GM12878 (cell line): ENCODE measurements at regions not wholly inside any gene's neighbourhood (a gene's known extent, or its start where the extent isn't known, plus 50 kb on each side); places are given as distances from the start of the nearest gene placed in this dataset.

Experiments
- ATAC-seq: fragments of 200-7000 bp; cut with Tn5 transposase; 3 replicates; pipeline ENCODE4 v1.9.1; 2020; ENCODE audit warnings: mild to moderate bottlenecking, moderate library complexity
- BruUV-seq: library from RNA; stranded (reverse); fragments of 400-500 nt; replicated peaks from 2 replicates; lab custom pipeline; 2021; lab: Mats Ljungman, UMichigan
- CTCF ChIA-PET: fragments of 300-600 bp; sonication (Branson Sonifier 250); formaldehyde crosslinking; extraction: SDS; loops from one replicate; lab custom pipeline; 2021; ENCODE audit warnings: inconsistent platforms; lab: Yijun Ruan, JAX
- POLR2A ChIA-PET: fragments of 350-600 bp; formaldehyde crosslinking; extraction: SDS; loops from one replicate; lab custom pipeline; 2021; ENCODE audit warnings: inconsistent platforms; lab: Charles Lee
- RAD21 ChIA-PET: fragments of 300-600 bp; sonication (Branson Sonifier 250); formaldehyde crosslinking; loops from one replicate; lab custom pipeline; 2023; ENCODE audit warnings: antibody characterized with exemption; ENCODE audit not compliant: unreplicated experiment; lab: Charles Lee
- SMC1A ChIA-PET: fragments of 300-600 bp; sonication (Branson Sonifier 250); formaldehyde crosslinking; loops from one replicate; lab custom pipeline; 2023; ENCODE audit not compliant: unreplicated experiment, uncharacterized antibody; lab: Charles Lee
- DNase-seq: peaks from one replicate; pipeline ENCODE4 v3.0.0-alpha.2; 2011; ENCODE audit warnings: low read depth, low spot score
- FAIRE-seq: peaks from 3 replicates; lab custom pipeline; 2011; peaks lifted over from hg19 to GRCh38; lab: Jason Lieb, UNC
- H2AFZ ChIP-seq: 2 replicates; pipeline ENCODE4 v1.6.0; 2011; ENCODE audit warnings: low read depth, low read length, control low read depth; ENCODE audit not compliant: control insufficient read depth
- H3K27ac ChIP-seq: 2 replicates; pipeline ENCODE4 v1.5.1; 2011; ENCODE audit warnings: control low read depth; ENCODE audit not compliant: control insufficient read depth, insufficient read depth
- H3K27me3 ChIP-seq, 2 experiments: replicated peaks in 1 of 2; 2 replicates each; pipeline versions ENCODE4 v1.6.0 to v1.6.1; 2011; ENCODE audit warnings: low read length in 1 of 2; ENCODE audit not compliant: control insufficient read depth in 2 of 2, insufficient read depth in 2 of 2
- H3K36me3 ChIP-seq, 2 experiments: 2 replicates each; pipeline ENCODE4 v1.5.1; 2011; ENCODE audit warnings: low read length in 1 of 2; ENCODE audit not compliant: control insufficient read depth in 2 of 2, insufficient read depth in 2 of 2
- H3K4me1 ChIP-seq: 2 replicates; pipeline ENCODE4 v1.6.1; 2011; ENCODE audit warnings: mild to moderate bottlenecking, low read length, moderate library complexity, mixed read lengths; ENCODE audit not compliant: control insufficient read depth, insufficient read depth
- H3K4me2 ChIP-seq: 2 replicates; pipeline ENCODE4 v1.6.0; 2011; ENCODE audit warnings: control low read depth; ENCODE audit not compliant: control insufficient read depth, insufficient read depth
- H3K4me3 ChIP-seq: fragments of 200-600 bp; sonication (generic); 2 replicates; pipeline ENCODE4 v1.5.1; 2016
- H3K79me2 ChIP-seq: 2 replicates; pipeline ENCODE4 v1.6.0; 2011; ENCODE audit warnings: low read length; ENCODE audit not compliant: control insufficient read depth, insufficient read depth
- H3K9ac ChIP-seq: 2 replicates; pipeline ENCODE4 v1.8.0; 2011; ENCODE audit warnings: low read length, control low read depth, mixed read lengths; ENCODE audit not compliant: control insufficient read depth, insufficient read depth
- H3K9me3 ChIP-seq: replicated peaks from 3 replicates; pipeline ENCODE4 v1.5.1; 2011; ENCODE audit warnings: mild to moderate bottlenecking, low read length; ENCODE audit not compliant: control insufficient read depth, insufficient read depth
- H4K20me1 ChIP-seq: 2 replicates; pipeline ENCODE4 v1.6.0; 2011; ENCODE audit not compliant: control insufficient read depth, insufficient read depth
- ATF7 ChIP-seq: fragments of 450-650 bp; IDR thresholded peaks from 2 replicates; pipeline ENCODE4 v1.6.1; 2016; ENCODE audit warnings: low read depth, mild to moderate bottlenecking
- CHD2 ChIP-seq: IDR thresholded peaks from 2 replicates; pipeline ENCODE4 v1.6.1; 2011; ENCODE audit warnings: low read depth, low read length, improper control_type of control experiment, borderline replicate concordance
- GATAD2B ChIP-seq: fragments of 450-650 bp; conservative IDR thresholded peaks from 2 replicates; pipeline ENCODE4 v1.6.1; 2017; ENCODE audit warnings: low read depth, mild to moderate bottlenecking, moderate library complexity
- HCFC1 ChIP-seq: fragments of 150-350 bp; IDR thresholded peaks from 2 replicates; pipeline ENCODE4 v1.6.1; 2014; ENCODE audit warnings: low read length
- IKZF1 ChIP-seq: fragments of 450-650 bp; conservative IDR thresholded peaks from 2 replicates; pipeline ENCODE4 v1.6.1; 2017; ENCODE audit warnings: antibody characterized with exemption, mild to moderate bottlenecking
- JUND ChIP-seq: IDR thresholded peaks from 2 replicates; pipeline ENCODE4 v1.6.1; 2012; ENCODE audit warnings: low read depth, mild to moderate bottlenecking, low read length, improper control_type of control experiment, moderate library complexity
- NBN ChIP-seq: fragments of 450-650 bp; IDR thresholded peaks from 2 replicates; pipeline ENCODE4 v1.6.1; 2016
- NFXL1 ChIP-seq: fragments of 450-650 bp; IDR thresholded peaks from 2 replicates; pipeline ENCODE4 v1.6.1; 2017; ENCODE audit warnings: antibody characterized with exemption, mild to moderate bottlenecking, borderline replicate concordance
- NFYB ChIP-seq: IDR thresholded peaks from 2 replicates; pipeline ENCODE4 v1.6.1; 2011; ENCODE audit warnings: low read depth, mild to moderate bottlenecking, low read length, improper control_type of control experiment, moderate library complexity; ENCODE audit not compliant: insufficient read depth
- NKRF ChIP-seq: fragments of 450-650 bp; conservative IDR thresholded peaks from 2 replicates; pipeline ENCODE4 v1.6.1; 2017; ENCODE audit warnings: mild to moderate bottlenecking, moderate library complexity
- RELB ChIP-seq: fragments of 450-650 bp; IDR thresholded peaks from 2 replicates; pipeline ENCODE4 v1.6.1; 2017; ENCODE audit warnings: low read depth, mild to moderate bottlenecking, moderate library complexity
- SMAD1 ChIP-seq: fragments of 450-650 bp; IDR thresholded peaks from 2 replicates; pipeline ENCODE4 v1.6.1; 2018; ENCODE audit warnings: mild to moderate bottlenecking, low read depth; ENCODE audit not compliant: partially characterized antibody
- SREBF1 ChIP-seq: IDR thresholded peaks from 2 replicates; pipeline ENCODE4 v1.6.1; 2012; ENCODE audit warnings: mild to moderate bottlenecking, low read length
- SREBF2 ChIP-seq: IDR thresholded peaks from 2 replicates; pipeline ENCODE4 v1.6.1; 2012; ENCODE audit warnings: mild to moderate bottlenecking, low read length
- USF1 ChIP-seq: IDR thresholded peaks from 2 replicates; pipeline ENCODE4 v1.6.1; 2011; ENCODE audit warnings: borderline replicate concordance, low read depth, mild to moderate bottlenecking, moderate library complexity, mixed read lengths, low read length; ENCODE audit not compliant: insufficient read depth; ENCODE audit errors: extremely low read length
- ZBTB40 ChIP-seq: fragments of 450-650 bp; IDR thresholded peaks from 2 replicates; pipeline ENCODE4 v1.6.1; 2016; ENCODE audit warnings: mild to moderate bottlenecking, moderate library complexity, borderline replicate concordance
- WGBS: methylation state at CpG from one replicate; pipeline ENCODE4 v1.1.6; 2016; ENCODE audit warnings: low lambda C conversion rate; ENCODE audit not compliant: insufficient replicate concordance, insufficient coverage; ENCODE audit errors: missing lambda C conversion rate; 5-methylcytosine and 5-hydroxymethylcytosine counted together
- in situ Hi-C: fragments of 300-500 bp; cut with MboI; formaldehyde crosslinking; loops from 9 replicates; pipeline ENCODE4 v1.14.3; 2018; ENCODE audit warnings: mixed read lengths
- intact Hi-C: fragments of 100-400 bp; cut with micrococcal nuclease; formaldehyde crosslinking; loops from one replicate; pipeline ENCODE4 v1.14.2; 2022; ENCODE audit not compliant: unreplicated experiment

DNA sequence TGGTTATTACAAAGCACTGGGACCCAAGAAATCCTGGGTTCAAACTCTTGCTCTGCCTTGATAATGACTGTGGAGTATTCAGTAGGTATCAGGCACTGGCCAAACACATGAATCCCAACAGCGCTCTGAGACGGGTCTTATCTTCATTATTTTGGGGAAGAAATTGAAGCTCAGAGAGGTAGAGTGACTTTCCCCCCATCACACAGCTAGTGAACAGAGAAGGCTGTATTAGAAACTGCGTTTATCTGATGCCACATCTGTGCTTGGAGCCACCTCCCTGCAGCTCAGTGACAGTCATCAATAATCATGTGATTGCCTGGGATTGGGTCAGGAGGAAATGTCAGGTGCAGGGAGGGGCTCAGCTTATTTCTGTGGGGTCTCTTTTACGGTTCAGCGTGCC is 225.4 kb upstream of the LHX5 start:
- no peak overlapping the region for H3K4me2 ChIP-seq
- no TSS peak for BruUV-seq
- intact Hi-C loops: no loop called here
- no peak overlapping the region for H3K9ac ChIP-seq
- POLR2A ChIA-PET: interaction anchor here (0.5 kb wide), 1 partner anchor 1886 kb away, joined by 5 read pairs; no protein-coding TSS in a partner anchor
- H3K27ac ChIP-seq: no peak overlapping the region
- H3K4me3 ChIP-seq: no peak overlapping the region
- no peaks in the 10 kb centered on the region for H3K79me2 ChIP-seq
- H3K4me1 ChIP-seq: no peaks in the 10 kb centered on the region
- no peaks in the 10 kb centered on the region for H4K20me1 ChIP-seq
- no peak for FAIRE-seq
- peaks cover 0 to 2% of the 10 kb centered on the region in 2 experiments; a peak in 2 of 4 replicates for H3K27me3 ChIP-seq
- no peak for DNase-seq
- TF ChIP-seq CHD2 (no peak), NKRF (no peak), GATAD2B (no peak), ZBTB40 (no peak), JUND (no peak), USF1 (no peak), NFXL1 (no peak), RELB (no peak), SMAD1 (no peak), SREBF2 (no peak), NFYB (no peak), SREBF1 (no peak), ATF7 (no peak), IKZF1 (no peak), NBN (no peak), HCFC1 (no peak)
- TF ChIP-seq, all 136 proteins: peak for 0
- SMC1A ChIA-PET: no interaction called here
- no peaks in the 10 kb centered on the region for H3K36me3 ChIP-seq
- RAD21 ChIA-PET: no interaction called here
- no peak overlapping the region for H2AFZ ChIP-seq
- 17% methylated on average over 5 of the region's 5 CpGs for WGBS
- no peaks in the 10 kb centered on the region; the same call in 2 of the 3 replicates for H3K9me3 ChIP-seq
- CTCF ChIA-PET: interaction anchor here (1.0 kb wide), 1 partner anchor 15 kb away, joined by 3 read pairs; no protein-coding TSS in a partner anchor
- ATAC-seq: no peak
- in situ Hi-C loops: no loop called here
